MM.1S (cell line): ENCODE measurements at regions not wholly inside any gene's neighbourhood (a gene's known extent, or its start where the extent isn't known, plus 50 kb on each side); places are given as distances from the start of the nearest gene placed in this dataset.

Experiments used
- CTCF ChIP-seq: fragments of 300-600 bp; sonication (generic); IDR thresholded peaks from 2 replicates; pipeline ENCODE4 v1.5.1; 2016; ENCODE audit warnings: antibody characterized with exemption, low read length, mixed read lengths
- EZH2 ChIP-seq: fragments of 300-600 bp; sonication (generic); optimal IDR thresholded peaks from 2 replicates; pipeline ENCODE3; 2017; ENCODE audit warnings: low read depth, mild to moderate bottlenecking, antibody characterized with exemption, low read length, mixed read lengths
- EZH2phosphoT487 ChIP-seq: fragments of 300-600 bp; sonication (generic); IDR thresholded peaks from 2 replicates; pipeline ENCODE4 v1.6.1; 2018; ENCODE audit warnings: antibody characterized with exemption, low read length

- TF ChIP-seq CTCF (no peak), EZH2 (no peak), EZH2phosphoT487 (no peak)
Measured at GRCh38 chr2:237251986-237252385, 162.0 kb downstream of the COL6A3 start.
